Fibroblast of pulmonary artery (primary cell): ENCODE measurements at regions not wholly inside any gene's neighbourhood (a gene's known extent, or its start where the extent isn't known, plus 50 kb on each side); places are given as distances from the start of the nearest gene placed in this dataset.

ENCODE experiments used
- DNase-seq: peaks from one replicate; pipeline ENCODE4 v3.0.0-alpha.2; 2010; ENCODE audit warnings: low read depth
- H3K4me3 ChIP-seq: replicated peaks from 2 replicates; pipeline ENCODE4 v1.5.1; 2011; ENCODE audit warnings: low read depth, mild to moderate bottlenecking, control low read depth, low read length, moderate library complexity
- TF ChIP-seq, protein P1 (sequence below): IDR thresholded peaks from 2 replicates; pipeline ENCODE4 v1.5.1; 2011; ENCODE audit warnings: mild to moderate bottlenecking, control low read depth, low read length, inconsistent platforms; ENCODE audit errors: missing control alignments

DNA sequence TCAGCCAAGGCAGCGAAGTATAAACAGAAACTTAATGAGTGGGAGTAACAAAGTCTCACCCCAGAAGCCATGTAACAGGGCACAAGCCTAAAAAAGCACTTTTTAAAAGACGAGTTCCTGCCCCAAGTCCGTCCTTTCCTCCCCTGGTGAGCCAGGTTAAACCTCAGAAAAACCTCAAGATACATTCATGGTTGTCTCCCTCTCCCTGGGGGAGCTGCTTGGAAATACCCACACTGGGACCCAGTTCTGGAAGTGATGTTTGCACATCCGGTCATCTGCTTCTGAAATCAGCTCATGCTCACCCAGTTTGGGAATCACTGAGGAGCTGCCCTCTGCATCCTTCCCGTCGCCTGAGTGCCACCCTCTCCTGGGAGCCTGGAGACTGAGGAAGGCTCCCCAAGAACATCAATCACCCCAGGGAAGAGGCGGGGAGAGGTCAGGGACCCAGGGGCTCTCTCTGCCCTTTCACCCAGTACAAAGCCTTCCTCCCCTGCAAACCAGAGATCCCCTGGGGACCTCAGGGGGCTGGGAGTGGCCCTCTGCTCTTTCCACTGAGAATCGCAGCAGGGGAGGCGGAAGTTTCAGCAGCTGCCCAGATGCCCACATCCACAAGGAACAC is 150.6 kb upstream of the AGAP1 start:
- DNase-seq, result no peak
- H3K4me3 ChIP-seq, result no peak overlapping the region
- TF ChIP-seq, protein P1, sequence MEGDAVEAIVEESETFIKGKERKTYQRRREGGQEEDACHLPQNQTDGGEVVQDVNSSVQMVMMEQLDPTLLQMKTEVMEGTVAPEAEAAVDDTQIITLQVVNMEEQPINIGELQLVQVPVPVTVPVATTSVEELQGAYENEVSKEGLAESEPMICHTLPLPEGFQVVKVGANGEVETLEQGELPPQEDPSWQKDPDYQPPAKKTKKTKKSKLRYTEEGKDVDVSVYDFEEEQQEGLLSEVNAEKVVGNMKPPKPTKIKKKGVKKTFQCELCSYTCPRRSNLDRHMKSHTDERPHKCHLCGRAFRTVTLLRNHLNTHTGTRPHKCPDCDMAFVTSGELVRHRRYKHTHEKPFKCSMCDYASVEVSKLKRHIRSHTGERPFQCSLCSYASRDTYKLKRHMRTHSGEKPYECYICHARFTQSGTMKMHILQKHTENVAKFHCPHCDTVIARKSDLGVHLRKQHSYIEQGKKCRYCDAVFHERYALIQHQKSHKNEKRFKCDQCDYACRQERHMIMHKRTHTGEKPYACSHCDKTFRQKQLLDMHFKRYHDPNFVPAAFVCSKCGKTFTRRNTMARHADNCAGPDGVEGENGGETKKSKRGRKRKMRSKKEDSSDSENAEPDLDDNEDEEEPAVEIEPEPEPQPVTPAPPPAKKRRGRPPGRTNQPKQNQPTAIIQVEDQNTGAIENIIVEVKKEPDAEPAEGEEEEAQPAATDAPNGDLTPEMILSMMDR, result no peak

DNA sequence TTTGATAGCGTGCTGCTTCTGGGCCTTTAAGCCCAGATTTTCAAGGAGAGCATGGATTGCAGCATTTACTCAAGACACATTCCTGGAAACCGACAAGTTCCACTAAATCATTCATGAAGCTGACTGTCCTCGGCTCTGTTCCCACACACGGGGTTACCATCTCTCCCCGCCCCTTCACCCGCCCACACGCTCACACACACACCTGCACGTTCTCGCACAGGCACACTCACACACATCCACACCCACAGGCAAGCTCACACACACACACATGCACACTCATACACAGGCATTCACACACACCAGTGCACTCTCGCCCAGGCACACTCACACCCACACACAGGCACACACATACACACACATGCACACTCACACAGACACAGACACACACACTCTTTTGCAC is 150.0 kb upstream of the AGAP1 start:
- DNase-seq, result peak; percentile 3
- no peak overlapping the region for H3K4me3 ChIP-seq
- TF ChIP-seq, protein P1, result no peak

DNA sequence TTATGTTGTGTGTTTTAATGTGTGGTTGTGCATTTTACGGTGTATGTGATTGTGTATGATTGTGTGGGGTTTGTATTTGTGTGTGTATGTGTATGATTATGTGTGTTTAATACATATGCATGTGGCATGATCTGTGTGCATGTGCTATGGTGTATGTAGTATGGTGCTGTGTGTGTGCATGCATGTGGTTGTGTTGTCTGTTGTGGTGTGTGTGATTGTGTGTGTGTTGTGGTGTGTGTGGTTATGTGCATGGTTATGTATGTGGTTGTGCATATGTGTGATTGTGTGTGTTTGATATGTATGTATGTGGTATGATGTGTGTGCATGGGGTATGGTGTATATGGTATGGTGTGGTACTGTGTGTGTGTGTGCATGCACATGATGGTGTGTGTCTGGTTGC is 148.1 kb upstream of the AGAP1 start:
- TF ChIP-seq, protein P1, result no peak
- no peak for DNase-seq

DNA sequence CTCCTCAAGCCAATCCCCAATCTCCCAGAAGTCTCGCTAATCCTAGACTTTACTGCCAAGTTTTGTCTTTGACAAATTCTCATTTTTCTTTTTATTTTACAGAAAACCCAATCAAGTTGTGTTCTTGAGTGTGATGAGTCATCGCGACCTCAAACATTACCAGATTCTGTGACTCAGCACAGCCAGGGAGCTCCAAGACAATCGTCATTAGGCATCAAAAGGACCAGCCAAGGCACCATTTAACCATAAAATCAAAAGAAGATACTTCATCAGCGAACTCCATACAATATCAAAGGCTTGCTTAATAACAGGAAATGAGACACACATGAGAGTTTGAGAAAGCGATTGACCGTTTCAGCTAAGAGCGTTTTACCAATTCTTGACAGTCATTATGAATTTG is 146.2 kb upstream of the AGAP1 start:
- TF ChIP-seq, protein P1, result no peak
- DNase-seq, result peak; percentile 53
- H3K4me3 ChIP-seq, result no peak overlapping the region

More for the DNA sequence above, 148.1 kb upstream of the AGAP1 start:
- no peak overlapping the region for H3K4me3 ChIP-seq

DNA sequence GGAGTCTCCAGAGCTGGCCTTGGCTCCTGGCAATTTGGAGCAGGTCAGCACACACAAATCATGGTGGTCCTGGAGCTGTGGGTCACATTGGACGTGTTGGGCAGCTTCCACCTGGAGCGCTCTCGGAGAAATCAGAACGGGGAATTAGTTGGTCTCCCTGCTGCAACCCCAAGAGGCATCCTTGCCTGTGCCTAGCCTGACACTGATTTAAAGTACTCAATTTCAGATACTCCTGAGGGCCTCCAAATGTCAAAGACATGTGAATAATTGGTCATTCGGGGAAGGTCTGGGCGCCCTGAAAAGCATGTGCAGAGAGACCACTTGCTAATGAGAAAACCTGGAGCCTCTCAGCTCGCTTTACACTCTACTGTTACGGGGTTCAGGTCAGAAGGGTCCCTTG is 145.5 kb upstream of the AGAP1 start:
- TF ChIP-seq, protein P1, result no peak
- no peak overlapping the region for H3K4me3 ChIP-seq
- no peak for DNase-seq

DNA sequence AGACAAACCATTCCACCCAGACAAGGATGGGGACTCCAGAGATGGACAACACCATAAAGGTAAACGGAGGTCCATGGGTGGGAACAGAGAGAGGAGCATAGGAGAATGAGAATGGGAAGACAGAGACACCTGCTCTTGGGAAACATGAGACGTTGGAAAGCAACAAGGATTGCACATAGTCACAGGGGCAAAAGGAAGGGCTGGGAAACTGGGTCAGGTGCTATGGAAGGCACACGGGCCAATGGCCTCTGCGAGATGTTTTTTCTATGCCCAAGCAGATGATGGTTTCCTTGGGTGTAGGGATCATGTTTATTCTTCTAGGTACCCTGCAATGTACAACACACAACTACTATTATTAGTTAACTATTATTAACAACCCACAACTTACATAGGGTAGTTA is 143.6 kb upstream of the AGAP1 start:
- DNase-seq, result no peak
- TF ChIP-seq, protein P1, result no peak
- H3K4me3 ChIP-seq, result no peak overlapping the region

DNA sequence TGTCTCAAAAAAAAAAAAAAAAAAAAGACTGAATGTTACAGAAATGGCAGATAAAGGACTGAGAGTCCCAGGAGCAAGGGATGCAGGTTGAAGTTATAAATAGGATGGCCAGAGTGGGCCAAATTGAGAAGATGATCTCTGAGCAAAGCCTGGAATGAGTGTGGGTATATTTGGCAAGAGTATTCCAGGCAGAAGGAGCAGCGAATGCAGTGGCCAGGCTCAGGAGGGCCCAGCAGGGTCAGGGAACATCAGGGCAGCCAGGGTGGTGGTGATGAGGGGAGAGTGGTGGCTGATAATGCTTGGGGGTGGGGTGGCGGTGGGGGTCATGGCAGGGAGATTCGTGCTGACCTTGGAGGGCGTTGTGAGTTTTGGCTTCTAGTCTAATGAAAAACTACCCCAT is 141.3 kb upstream of the AGAP1 start:
- TF ChIP-seq, protein P1, result no peak

More for the DNA sequence above, 141.3 kb upstream of the AGAP1 start:
- no peak overlapping the region for H3K4me3 ChIP-seq
- no peak for DNase-seq
